SK-N-SH treated with all-trans-retinoic acid at 6 μM for 48 hours (cell line): ENCODE measurements at regions not wholly inside any gene's neighbourhood (a gene's known extent, or its start where the extent isn't known, plus 50 kb on each side); places are given as distances from the start of the nearest gene placed in this dataset.

Experiments used
- RARB ChIP-seq: fragments of 250-450 bp; sonication (Bioruptor Pico); IDR thresholded peaks from 2 replicates; pipeline ENCODE4 v1.8.0; 2021; ENCODE audit warnings: mild to moderate bottlenecking, moderate library complexity
- ZNF70 ChIP-seq: fragments of 450-650 bp; formaldehyde crosslinking; IDR thresholded peaks from 2 replicates; pipeline ENCODE4 v1.5.0; 2020; ENCODE audit warnings: mild to moderate bottlenecking, moderate library complexity
- TF ChIP-seq, protein P1 (sequence below): fragments of 250-450 bp; sonication (Bioruptor Pico); IDR thresholded peaks from 2 replicates; pipeline ENCODE4 v1.5.0; 2020; ENCODE audit warnings: mild to moderate bottlenecking, moderate library complexity
- TF ChIP-seq, protein P2 (sequence below): fragments of 250-450 bp; sonication (Bioruptor Pico); IDR thresholded peaks from 2 replicates; pipeline ENCODE4 v1.8.0; 2020; ENCODE audit warnings: mild to moderate bottlenecking, moderate library complexity, borderline replicate concordance

DNA sequence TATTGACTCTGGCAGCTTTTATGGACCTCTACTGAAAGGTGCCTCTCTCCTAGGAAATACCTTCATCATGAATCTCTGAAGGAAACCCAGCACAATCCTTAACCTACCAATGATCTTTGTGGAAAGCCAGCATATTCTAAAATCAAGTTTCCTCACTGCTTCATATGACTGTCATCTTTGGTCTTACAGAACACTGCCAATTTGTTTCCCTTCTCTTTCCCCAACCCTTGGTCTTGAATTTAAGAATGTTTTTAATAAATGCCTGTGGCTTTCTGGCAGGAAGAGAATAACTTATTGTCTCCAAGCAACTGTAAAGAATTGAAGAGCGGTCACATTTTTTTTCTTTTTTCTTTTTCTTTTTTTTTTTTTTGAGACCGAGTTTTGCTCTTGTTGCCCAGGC, 427.6 kb downstream of the IPO8 start:
- TF ChIP-seq, protein P1, sequence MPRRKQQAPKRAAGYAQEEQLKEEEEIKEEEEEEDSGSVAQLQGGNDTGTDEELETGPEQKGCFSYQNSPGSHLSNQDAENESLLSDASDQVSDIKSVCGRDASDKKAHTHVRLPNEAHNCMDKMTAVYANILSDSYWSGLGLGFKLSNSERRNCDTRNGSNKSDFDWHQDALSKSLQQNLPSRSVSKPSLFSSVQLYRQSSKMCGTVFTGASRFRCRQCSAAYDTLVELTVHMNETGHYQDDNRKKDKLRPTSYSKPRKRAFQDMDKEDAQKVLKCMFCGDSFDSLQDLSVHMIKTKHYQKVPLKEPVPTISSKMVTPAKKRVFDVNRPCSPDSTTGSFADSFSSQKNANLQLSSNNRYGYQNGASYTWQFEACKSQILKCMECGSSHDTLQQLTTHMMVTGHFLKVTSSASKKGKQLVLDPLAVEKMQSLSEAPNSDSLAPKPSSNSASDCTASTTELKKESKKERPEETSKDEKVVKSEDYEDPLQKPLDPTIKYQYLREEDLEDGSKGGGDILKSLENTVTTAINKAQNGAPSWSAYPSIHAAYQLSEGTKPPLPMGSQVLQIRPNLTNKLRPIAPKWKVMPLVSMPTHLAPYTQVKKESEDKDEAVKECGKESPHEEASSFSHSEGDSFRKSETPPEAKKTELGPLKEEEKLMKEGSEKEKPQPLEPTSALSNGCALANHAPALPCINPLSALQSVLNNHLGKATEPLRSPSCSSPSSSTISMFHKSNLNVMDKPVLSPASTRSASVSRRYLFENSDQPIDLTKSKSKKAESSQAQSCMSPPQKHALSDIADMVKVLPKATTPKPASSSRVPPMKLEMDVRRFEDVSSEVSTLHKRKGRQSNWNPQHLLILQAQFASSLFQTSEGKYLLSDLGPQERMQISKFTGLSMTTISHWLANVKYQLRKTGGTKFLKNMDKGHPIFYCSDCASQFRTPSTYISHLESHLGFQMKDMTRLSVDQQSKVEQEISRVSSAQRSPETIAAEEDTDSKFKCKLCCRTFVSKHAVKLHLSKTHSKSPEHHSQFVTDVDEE, result no peak
- TF ChIP-seq ZNF70 (CRISPR knock-in tag), result no peak
- TF ChIP-seq, protein P2, sequence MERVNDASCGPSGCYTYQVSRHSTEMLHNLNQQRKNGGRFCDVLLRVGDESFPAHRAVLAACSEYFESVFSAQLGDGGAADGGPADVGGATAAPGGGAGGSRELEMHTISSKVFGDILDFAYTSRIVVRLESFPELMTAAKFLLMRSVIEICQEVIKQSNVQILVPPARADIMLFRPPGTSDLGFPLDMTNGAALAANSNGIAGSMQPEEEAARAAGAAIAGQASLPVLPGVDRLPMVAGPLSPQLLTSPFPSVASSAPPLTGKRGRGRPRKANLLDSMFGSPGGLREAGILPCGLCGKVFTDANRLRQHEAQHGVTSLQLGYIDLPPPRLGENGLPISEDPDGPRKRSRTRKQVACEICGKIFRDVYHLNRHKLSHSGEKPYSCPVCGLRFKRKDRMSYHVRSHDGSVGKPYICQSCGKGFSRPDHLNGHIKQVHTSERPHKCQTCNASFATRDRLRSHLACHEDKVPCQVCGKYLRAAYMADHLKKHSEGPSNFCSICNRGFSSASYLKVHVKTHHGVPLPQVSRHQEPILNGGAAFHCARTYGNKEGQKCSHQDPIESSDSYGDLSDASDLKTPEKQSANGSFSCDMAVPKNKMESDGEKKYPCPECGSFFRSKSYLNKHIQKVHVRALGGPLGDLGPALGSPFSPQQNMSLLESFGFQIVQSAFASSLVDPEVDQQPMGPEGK (CRISPR knock-in tag), result no peak
- TF ChIP-seq RARB (CRISPR knock-in tag), result no peak
